K562 (cell line): ENCODE measurements at regions not wholly inside any gene's neighbourhood (a gene's known extent, or its start where the extent isn't known, plus 50 kb on each side); places are given as distances from the start of the nearest gene placed in this dataset.

Experiments used
- ZNF668 ChIP-seq: fragments of 250-450 bp; sonication (Bioruptor Pico); IDR thresholded peaks from 2 replicates; pipeline ENCODE4 v1.8.0; 2022; ENCODE audit warnings: mild to moderate bottlenecking, inconsistent platforms
- TF ChIP-seq, protein P1 (sequence below): fragments of 450-650 bp; conservative IDR thresholded peaks from 2 replicates; pipeline ENCODE4 v1.6.1; 2016; ENCODE audit warnings: missing genetic modification characterization, low read depth, mild to moderate bottlenecking, missing compliant biosample characterization, moderate library complexity

DNA sequence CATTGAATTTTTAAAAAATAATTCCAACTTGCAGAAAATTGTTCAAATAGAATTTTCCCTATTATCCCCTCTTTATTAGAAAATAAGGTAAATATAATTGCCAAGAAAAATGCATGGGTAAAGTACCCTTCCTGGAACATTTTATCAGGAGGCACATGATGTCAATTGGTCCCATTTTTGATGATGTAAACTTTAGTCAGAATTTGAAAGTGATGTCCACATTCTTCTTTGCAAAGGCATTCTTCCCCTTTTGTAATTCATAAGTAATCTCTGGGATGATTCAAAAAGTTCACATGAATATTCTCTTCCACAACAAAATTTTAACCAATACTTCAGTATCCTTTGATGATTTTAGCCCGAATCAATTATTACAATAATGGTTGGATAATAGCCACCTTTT is 86.9 kb upstream of the ANO3 start:
- TF ChIP-seq, protein P1, sequence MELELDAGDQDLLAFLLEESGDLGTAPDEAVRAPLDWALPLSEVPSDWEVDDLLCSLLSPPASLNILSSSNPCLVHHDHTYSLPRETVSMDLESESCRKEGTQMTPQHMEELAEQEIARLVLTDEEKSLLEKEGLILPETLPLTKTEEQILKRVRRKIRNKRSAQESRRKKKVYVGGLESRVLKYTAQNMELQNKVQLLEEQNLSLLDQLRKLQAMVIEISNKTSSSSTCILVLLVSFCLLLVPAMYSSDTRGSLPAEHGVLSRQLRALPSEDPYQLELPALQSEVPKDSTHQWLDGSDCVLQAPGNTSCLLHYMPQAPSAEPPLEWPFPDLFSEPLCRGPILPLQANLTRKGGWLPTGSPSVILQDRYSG (tag), result no peak
- no peak for TF ChIP-seq ZNF668 (CRISPR knock-in tag)
